Activated CD4-positive, alpha-beta T cell treated with anti-CD3 and anti-CD28 coated beads, Interleukin-10, Interleukin-2, amounts not matched to agents 100 ng/mL and 50 ng/mL, durations not matched to agents 16 hours and 8 hours (primary cell): ENCODE measurements at regions not wholly inside any gene's neighbourhood (a gene's known extent, or its start where the extent isn't known, plus 50 kb on each side); places are given as distances from the start of the nearest gene placed in this dataset.
"Not testable (repeated sequence)": the region's sequence is repeated elsewhere in the genome, so short reads cannot be mapped to it uniquely, and the experiment has no call there.

ENCODE experiments used
- DNase-seq: peaks from one replicate; pipeline ENCODE4 v3.0.0-alpha.2; 2020

DNA sequence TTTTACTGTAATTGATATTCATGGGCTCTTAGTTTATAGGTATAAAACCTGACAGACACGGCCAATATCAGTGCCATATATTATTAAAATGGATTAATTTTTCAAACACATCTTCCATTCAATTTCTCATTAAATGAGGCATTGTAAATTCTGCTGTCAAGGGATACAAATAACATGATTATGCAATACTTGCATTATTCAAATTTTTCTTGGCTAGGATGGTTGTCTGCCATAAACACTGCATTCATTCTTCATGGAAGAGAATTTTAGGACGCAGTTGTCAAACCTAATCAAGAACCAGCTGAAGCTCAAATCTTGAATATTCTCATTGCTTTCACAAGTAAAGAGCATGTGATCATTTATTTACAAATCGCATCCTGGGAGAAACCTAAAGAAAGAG, 255.6 kb downstream of the RDH14 start:
- DNase-seq = no peak

DNA sequence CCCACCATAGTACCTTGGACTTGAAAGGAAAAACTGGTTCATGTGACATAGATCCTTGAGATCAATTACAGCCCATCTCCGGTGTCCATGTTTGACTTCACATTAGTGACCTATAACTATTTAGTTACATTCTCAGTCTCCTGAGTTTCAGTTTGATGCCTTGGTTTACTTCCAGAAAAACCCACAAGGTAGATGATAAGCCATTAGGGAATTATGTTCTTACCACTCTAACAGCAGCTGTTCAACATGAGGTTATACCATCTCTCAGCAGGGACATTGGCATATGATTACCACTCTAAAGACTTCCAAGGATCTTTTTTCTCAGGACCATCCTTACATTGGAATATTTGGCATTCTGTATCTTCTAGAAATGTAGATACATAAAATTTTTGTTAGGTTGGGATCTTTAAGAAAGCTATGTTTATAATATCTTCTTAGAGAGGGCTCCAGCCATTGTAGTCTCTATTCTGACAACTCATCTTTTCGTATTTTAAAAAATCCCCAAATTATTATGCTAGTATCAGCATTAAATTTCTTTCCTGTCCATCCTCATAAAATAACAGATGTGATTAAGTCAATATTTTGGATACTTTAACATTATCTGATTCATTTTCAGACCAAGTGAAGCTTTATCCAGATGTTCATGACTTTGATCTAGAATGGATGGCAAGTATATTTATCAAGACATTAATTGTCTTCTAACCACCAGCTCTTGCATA, 258.9 kb downstream of the RDH14 start:
- DNase-seq = no peak

DNA sequence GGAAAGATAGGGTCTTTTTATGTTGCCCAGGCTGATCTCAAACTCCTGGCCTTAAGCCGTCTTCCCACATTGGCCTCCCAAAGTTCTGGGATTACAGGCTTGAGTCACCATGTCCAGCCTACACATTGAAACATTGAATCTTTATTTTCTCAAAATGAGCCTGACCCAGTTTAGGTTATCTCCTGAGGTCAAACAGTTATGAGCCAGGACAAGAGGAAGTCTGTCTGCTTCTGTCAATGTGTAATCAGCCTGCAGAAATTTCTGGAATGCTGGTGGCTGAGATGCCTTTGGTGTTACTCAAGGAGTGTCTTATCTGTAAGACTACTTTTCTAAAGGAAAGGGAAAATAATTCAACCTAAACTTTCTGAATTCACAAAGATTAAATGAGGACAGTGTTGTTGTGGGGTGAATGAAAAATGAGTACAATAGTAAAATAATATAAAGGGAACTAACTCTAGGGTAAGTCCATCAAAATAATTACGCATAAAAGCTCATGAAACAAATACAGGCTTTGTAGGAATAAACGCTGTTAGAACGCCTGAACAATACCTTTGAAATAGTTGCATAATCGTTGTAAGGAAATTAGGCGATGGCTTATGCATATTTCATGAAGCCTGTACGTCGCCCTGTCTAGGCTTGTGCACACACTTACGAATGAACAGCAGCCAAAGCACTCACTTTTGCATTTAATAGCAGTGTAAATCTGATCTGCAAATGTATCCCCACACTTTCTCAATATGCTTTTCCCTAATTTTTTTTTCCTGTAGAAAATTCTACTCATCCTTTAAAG, 260.8 kb downstream of the RDH14 start:
- DNase-seq = no peak

DNA sequence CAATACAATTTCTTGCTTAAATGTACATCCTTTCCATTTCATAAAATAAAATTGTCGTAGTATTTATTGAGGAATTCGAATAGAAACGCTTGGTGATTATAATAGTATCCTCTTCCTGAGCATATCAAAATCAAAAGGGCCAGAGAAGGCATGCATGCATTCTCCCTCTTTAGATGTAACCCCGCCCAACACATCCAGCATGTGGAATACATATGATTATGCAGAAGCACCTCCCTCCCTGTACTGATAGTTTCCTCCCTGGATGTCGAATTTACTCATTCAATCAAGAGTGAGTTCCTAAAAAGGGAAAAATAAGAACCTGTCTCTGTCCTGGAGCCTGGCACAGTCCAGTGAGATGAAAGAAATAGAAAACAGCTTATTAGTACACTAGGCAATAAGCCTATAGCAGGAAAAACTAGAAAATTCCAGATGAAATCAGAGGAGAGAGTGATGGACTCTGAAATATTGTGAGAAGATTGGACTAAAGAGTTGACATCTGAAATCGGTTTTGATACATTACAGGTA, 262.9 kb downstream of the RDH14 start:
- DNase-seq = no peak

DNA sequence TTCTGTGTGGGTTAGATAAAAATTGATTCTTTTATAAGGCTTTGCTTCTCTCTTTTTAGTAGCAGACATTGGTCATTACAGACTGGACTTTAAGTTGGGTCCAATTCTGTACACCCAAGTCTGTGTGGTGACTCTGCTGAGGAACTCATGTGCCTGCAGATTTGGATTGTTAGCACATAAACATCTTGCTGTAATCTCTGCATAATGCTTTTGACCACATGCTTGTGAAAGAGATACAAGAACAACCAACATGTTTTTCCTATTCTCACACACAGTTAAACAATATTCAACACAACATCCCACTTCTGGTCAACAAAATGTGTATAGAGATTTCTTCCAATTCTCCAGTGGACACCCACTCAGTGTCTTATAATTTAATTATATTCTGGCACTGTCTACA, 270.1 kb downstream of the RDH14 start:
- DNase-seq = no peak

DNA sequence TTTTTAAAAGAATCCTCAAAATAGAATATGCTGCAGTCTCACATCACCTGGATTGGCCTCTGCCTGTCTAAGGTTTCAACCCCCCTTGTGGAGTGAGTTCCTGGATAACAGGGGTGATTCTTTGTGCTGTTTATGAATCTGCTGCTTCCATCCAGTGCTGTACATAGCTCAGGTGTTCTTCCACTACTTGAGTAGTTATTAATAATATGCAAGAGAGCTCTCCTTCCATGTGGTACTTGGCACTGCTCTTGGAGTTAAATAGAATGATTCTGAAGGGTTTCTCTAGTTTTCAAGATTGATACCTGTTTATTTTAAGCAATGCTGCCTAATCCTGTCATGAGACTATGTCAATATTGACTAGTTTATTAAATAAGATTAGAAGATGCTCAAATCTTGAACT, 273.6 kb downstream of the RDH14 start:
- DNase-seq = no peak

DNA sequence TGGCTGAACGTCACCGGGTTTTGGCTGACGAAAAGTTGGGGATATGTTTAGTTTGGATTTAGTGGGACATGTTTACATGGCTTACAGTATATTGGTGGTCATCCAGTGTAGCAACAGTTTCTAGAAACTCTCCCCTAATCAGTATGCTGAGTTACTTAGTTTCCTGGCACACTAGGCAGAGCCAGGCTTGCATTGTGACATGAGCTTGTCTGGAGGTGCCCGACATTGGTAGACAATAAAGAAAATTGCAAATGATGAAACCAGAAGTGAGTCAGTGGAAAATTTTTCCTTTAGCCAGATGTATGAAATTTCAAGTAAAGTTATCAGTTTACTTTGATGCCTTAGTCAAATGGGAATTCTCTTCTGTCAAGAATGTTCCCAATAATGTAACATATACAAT, 276.1 kb downstream of the RDH14 start:
- no peak for DNase-seq

DNA sequence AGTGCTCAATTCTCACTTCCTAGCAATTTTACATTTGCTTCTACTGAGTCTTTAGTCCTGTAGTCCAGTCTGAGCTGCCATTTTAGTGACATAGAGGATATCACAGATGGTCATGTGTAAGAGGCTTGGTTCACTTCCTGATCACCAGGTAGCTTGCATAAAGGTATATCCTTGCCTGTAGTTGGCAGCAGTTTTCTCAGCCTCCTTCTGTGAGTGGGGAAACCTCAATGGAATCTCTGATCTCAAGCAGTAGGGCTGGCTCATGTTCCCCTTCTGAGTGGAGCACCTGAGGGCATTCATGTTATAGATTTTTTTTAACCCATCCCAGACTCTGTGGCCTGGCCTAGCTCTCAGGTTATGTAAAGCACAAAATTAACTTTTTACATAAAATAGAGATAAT, 278.4 kb downstream of the RDH14 start:
- no peak for DNase-seq

DNA sequence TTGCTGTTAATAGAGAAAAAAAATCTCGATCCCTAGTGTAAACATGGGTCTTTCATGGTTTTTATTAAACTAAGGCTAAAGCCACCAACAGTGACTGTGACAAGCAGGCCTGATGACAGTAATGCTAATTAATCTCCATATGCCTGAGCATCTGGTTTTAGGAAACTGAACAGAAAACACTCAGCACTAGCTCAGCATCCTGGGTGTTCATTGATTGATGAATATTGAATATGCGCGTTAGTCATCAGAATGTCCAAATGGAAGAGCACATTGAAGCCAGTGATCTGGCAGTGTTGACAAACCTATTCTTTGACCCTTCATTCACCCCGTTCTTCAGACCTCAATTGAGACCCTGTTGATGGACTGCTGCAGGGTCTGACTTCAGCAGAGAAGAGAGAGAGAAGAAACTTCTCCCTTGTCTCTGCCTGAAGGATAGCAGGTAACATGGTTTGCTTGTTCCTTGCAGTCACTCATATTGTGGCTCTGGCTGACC, 283.8 kb downstream of the RDH14 start:
- DNase-seq = no peak

DNA sequence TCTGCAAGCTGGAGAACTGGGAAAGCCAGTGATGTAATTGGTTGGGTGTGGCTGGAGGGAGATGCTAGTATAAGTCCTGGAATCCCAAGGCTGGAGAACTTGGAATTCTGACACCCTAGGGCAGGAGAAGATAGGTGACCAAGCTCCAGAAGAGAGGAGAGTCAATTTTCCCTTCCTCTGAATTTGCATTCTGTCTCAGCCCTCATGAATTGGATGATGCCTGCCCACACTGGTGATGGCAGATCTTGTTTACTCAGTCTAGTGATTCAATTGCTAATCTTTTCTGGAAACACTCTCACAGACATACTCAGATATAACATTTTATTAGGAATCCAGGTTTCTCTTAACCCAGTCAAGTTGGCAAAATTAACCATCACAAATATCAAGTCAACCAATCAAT, 287.2 kb downstream of the RDH14 start:
- DNase-seq = no peak

DNA sequence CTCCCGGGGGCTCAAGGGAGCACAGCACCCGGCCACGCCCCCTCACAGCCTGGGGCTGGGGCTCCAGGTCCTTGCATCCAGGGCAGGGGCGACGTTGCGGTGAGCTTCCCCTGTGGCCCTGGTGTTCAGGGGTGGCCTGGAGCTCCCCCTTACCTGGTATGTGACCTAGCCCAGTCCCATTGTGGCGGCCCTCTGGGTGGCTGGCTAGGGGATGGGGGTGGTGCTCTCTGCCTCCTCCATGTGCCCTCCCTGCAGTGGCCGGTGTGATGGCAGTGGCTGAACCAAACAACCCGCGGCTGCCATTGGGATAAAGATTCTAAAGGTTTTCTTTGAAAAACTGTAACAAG, 288.3 kb downstream of the RDH14 start:
- no peak for DNase-seq

DNA sequence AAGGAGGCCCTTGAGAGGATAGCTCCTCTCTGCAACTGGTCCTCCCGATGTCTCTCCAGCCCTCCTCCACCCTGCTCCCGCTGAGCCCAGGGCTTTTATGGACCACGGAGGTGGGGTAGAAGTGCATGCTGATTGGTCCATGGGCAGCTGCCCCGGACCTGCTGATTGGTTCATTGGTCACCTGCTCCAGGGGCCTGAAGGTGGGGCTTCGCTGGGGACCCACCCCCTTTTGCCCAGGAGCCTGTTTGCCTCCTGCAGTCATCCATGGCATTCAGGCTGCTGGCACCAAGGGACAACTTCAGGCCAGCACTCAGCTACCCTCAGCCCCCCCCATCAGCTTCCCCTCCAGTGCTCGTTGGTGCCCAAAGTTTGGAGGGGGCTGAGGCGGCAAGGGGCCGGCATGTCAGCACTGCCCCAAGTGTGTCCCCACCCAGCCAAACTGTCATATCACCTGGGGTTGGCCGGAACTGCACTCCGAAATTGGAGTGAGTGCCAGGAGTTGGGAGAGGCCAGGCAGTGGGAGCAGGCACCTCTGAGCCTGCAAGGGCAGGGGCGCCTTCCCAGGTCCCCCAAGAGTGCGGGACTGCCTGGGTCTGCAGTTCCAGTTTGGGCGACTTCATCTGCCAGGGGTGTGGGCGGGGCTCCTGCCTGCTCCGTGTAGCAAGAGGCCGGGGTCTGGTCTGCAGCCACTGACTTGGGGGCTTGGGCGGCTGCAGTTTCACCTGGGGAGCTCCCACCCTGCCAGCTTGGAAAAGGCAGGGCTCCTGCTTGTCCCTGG, 288.9 kb downstream of the RDH14 start:
- no peak for DNase-seq

DNA sequence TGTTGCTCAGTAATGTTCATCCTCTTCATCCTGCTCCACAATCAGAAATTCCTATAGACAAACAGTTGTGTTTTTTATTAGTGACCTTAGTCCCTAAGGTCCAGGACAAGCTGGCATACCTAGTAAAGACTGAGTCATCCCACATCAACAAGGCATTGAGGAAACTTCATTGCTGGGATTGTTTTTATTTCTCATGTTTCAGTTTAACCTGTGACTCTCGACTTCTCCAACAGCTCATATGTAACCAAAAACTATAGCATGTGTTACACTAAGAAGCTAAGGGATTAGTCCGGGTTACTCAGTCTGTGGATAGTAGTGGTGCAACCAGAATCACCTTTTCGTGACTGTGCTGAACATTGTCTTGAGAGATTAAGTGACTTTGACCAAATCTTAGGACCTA, 292.1 kb downstream of the RDH14 start:
- DNase-seq = no peak

DNA sequence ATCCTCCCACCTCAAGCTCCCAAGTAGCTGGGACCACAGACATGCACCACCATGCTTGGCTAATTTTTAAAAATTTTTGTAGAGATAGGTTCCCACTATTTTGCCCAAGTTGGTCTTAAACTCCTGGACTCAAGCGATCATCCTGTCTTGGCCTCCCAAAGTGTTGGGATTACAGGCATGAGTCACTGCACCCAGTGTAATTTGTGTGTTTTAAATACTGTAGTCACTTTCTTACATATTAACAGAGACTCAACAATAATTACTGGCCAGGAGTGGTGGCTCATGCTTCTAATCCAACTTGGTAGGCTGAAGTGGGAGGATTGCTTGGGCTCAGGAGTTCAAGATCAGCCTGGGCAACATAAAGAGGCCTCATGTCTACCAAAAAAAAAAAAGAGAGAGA, 293.0 kb downstream of the RDH14 start:
- no peak for DNase-seq

DNA sequence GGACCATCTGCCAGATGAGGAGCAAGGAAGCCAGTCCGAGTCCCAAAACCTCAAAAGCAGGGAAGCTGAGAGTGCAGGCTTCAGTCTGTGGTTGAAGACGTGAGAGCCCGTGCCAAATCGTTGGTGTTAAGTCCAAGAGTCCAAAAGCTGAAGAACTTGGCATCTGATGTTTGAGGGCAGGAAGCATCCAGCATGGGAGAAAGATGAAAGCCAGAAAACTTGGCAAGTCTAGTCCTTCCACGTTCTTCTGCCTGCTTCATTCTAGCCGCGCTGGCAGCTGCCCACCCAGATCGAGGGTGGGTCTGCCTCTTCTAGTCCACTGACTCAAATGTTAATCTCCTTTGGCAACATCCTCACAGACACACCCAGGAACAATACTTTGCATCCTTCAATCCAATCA, 293.8 kb downstream of the RDH14 start:
- DNase-seq = not testable (repeated sequence)

DNA sequence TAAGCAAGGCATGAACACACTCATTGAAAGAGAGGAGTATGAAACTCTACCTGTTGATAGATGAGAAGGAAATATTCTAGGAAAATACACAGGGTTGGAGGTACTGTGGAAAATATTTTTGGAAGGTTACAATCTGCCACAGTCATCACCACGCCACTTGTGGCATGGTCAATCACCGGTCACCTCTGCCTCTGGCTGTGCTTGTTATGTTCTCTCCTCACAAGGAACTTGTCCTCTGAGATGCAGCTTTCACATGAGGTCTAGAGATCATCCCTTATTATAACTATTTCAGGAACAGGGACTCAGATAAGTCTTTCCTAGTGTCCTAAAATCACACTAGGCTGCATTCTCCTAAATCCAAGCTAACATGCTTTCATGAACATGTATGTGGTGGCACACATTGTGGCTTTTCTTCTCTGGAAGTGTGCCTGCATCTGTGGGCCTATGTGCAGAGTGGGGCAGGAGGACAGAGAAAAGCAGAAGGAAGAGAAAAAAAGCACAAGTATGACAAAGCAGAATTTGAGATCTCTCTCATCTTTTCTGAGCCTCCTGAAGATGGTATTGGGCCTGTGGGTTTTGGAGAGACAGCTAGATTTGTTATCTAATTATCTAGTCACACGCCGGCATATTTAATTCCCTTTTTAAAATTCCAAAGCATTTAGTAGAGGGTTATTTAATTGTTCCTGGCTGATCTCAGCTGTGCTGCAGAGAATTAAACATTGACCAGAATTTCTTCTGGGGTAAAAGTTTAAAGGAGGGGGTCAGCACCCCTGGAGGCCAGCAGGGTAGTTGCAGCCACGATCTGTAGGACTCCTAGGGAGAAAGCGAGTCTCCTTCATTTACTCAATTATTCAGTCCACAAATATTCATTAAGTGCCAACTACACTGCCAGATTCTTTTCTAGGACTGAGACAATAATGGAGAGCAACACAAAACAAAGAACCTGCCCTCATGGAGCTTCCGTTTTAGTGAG, 294.6 kb downstream of the RDH14 start:
- DNase-seq = no peak

DNA sequence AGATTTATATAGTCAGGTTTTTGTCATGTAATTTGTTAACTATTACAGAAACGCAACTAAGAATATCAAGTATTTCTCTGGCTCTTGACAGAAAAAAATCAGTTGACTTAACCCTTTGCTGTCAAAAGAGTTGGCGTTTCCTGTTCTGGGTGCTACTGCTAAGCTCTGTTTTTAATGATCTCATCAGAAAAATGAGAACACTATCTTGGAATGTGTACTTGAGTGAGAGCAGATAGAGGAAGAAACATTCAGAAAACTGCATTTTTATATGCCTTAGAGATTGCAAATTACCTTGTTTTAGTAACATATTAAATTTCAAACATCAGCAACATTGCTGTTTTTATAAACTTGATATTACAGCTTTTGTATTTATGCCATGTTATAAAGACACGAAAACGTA, 297.9 kb downstream of the RDH14 start:
- DNase-seq = no peak

DNA sequence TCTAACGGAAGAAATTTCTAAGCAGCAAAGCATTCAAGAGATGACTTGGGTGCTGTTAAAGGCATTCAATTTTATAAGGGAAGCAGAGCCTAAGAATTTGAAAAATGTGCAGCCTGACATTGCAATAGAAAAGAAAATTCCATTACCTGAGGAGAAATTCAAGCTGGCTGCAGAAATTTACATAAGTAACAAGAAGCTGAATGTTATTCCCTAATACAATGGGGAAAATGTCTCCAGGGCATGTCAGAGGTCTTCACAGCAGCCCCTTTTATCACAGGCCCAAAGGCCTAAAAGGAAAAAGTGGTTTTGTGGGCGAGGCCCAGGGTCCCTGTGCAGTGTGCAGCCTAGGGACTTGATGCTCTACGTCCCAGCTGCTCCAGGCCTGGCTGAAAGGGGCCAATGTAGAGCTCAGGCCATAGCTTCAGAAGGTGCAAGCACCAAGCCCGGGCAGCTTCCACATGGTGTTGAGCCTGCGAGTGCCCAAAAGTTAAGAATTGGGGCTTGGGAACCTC, 306.7 kb downstream of the RDH14 start:
- no peak for DNase-seq

DNA sequence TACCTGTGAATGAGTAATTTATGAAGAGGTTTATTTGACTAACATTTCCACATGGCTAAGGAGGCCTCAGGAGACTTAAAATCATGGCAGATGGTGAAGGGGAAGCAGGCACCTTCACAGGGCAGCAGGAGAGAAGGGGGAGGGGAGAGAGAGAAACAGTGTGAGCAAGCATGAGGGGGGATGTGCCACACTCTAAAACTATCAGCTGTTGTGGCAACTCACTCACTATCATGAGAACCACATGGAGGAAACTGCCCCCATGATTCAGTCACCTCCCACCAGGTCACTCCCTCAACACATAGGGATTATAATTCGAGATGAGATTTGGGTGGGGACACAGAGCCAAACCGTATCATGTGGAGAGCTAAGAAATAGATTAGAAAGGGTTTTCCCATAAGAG, 309.0 kb downstream of the RDH14 start:
- no peak for DNase-seq

DNA sequence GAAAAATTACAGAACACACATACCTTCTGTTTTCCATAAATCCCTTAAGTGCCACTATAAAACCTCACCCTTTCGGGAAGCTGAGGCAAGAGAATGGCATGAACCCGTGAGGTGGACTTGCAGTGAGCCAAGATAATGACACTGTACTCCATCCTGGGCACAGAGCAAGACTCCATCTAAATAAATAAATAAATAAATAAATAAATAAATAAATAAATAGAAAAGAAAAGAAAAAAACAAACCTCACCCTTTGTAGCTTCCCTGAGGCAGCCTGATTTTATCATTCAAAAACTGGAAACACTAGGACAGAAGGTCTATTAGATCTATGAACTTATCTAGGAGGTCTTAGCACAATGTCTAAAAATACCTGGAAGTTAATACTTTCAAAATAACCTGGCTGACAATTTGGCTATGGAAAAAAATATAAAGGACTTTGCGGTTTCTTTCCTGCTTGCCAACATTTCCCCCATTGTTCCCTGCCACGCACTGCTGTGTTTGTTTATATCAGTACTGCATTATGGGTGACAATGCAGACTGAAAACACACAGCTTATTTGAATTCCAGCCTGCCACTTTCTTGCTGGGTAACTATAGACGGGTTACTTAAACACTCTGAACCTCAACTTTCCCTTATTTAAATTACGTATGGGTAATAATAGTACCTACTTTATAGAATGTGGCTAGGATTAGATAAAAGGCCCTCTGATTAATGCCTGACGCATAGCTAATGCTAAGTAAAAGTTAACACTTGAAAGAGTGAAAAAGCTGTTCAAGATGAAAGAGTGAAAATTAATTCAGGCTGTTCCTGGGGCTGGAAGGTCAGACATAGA, 313.0 kb downstream of the RDH14 start:
- DNase-seq = no peak

DNA sequence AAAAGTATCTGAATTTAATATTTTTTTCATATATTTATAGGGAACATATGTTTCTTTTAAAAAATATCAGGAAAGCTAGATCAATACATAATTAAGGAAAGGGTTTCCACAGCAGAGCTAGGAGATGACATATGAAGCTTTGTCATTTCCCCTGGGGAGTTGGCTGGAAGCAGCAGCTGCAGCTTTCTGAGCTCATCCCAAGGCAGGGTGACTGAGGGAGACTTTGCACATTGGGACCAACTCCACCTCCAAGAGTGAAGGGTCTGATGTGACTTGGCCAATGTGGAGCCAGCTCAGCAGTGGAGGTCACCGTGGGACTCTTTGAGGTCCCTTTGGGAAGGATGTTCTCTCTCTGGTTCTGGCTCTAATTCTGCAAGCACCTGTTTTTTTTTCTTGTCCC, 315.1 kb downstream of the RDH14 start:
- DNase-seq = no peak
